Right cardiac atrium (tissue), 5 donors: ENCODE measurements at regions not wholly inside any gene's neighbourhood (a gene's known extent, or its start where the extent isn't known, plus 50 kb on each side); places are given as distances from the start of the nearest gene placed in this dataset.

Experiments used
- ATAC-seq, 2 donors: fragments of 200-7000 bp; cut with Tn5 transposase; one replicate each; pipeline versions ENCODE4 v1.8.0 to v1.9.1; 2020; ENCODE audit warnings: moderate library complexity in 2 of 2, mild to moderate bottlenecking in 1 of 2
- DNase-seq, 3 donors: peaks; one replicate each; pipeline ENCODE4 v3.0.0-alpha.2; 2020
- H3K27ac ChIP-seq: one replicate; pipeline ENCODE4 v1.5.1; 2013; ENCODE audit warnings: mild to moderate bottlenecking, low read length, control low read depth, moderate library complexity
- H3K27me3 ChIP-seq: one replicate; pipeline ENCODE4 v1.6.1; 2013; ENCODE audit not compliant: control insufficient read depth, insufficient read depth
- H3K4me1 ChIP-seq: one replicate; pipeline ENCODE4 v1.6.1; 2013; ENCODE audit warnings: low read length; ENCODE audit not compliant: control insufficient read depth, insufficient read depth
- H3K4me3 ChIP-seq: one replicate; pipeline ENCODE4 v1.5.1; 2013; ENCODE audit warnings: low read length, control low read depth
- H3K9me3 ChIP-seq: one replicate; pipeline ENCODE4 v1.6.1; 2013; ENCODE audit warnings: low read length; ENCODE audit not compliant: control insufficient read depth
- WGBS: extraction: QIAGEN DNeasy Blood & Tissue Kit; methylation state at CpG from one replicate; pipeline ENCODE4 v1.1.7; 2013; 5-methylcytosine and 5-hydroxymethylcytosine counted together
- intact Hi-C, 4 donors: fragments of 100-400 bp; cut with DNase I; formaldehyde crosslinking; loops; one replicate each; pipeline versions ENCODE4 v1.11.0 to v1.14.0; 2022 to 2023
- donor health status: healthy with polysubstance abuse.
- donor health status: DM: no; HTN: yes; CAD: no.
- donor health status: DM: no; HTN: no; CAD: no.
- donor health status: DM: no; HTN: yes; CAD: no; lungs with severe emphysema.
- donor health status: DM: yes; HTN: yes; CAD: no.

GRCh38 chr6:51462896-51463295, 624.5 kb downstream of the PKHD1 start:
- Histone ChIP-seq H3K9me3 (no peaks in the 10 kb centered on the region), H3K4me3 (no peak overlapping the region), H3K4me1 (no peaks in the 10 kb centered on the region), H3K27me3 (no peaks in the 10 kb centered on the region), H3K27ac (no peak overlapping the region)
- no peak for ATAC-seq
- intact Hi-C loops = no loop called here
- no peak for DNase-seq

GRCh38 chr6:51463321-51463720, 624.1 kb downstream of the PKHD1 start:
- Histone ChIP-seq H3K27me3 (no peaks in the 10 kb centered on the region), H3K4me1 (no peaks in the 10 kb centered on the region), H3K4me3 (no peak overlapping the region), H3K9me3 (no peaks in the 10 kb centered on the region), H3K27ac (no peak overlapping the region)
- intact Hi-C loops = no loop called here
- no peak for DNase-seq
- ATAC-seq = no peak
- WGBS = 84% methylated on average over 2 of the region's 2 CpGs

DNA sequence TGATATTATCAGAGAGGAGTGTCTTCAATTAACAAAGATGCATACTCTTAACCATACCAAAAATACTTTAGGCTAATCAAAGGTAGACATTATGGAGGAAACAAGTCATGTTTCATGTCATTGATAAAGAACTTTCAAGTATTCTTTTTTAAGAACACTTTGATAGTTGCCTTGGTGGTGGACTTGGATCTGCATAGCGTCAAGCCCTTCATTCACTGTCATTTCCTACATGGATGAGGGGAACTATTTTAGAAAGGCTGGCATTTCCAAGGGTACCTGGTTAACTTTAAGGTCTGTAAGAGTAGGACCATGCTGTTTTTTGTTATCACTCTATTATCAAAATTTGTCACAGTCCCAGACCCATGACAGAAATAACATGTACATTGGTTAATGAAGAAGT, 622.5 kb downstream of the PKHD1 start:
- no peak for ATAC-seq
- no peak for DNase-seq
- no peak overlapping the region for H3K27ac ChIP-seq
- no peaks in the 10 kb centered on the region for H3K4me1 ChIP-seq
- intact Hi-C loops = no loop called here
- no peaks in the 10 kb centered on the region for H3K27me3 ChIP-seq
- H3K9me3 ChIP-seq = no peaks in the 10 kb centered on the region
- H3K4me3 ChIP-seq = no peak overlapping the region
- 70% methylated on average over 1 of the region's 1 CpG for WGBS

GRCh38 chr6:51466427-51466826, 621.0 kb downstream of the PKHD1 start:
- Histone ChIP-seq H3K27ac (no peak overlapping the region), H3K9me3 (no peaks in the 10 kb centered on the region), H3K27me3 (no peaks in the 10 kb centered on the region), H3K4me3 (no peak overlapping the region), H3K4me1 (no peaks in the 10 kb centered on the region)
- intact Hi-C loops = no loop called here
- DNase-seq = no peak
- no peak for ATAC-seq
- 67% methylated on average over 9 of the region's 9 CpGs for WGBS

DNA sequence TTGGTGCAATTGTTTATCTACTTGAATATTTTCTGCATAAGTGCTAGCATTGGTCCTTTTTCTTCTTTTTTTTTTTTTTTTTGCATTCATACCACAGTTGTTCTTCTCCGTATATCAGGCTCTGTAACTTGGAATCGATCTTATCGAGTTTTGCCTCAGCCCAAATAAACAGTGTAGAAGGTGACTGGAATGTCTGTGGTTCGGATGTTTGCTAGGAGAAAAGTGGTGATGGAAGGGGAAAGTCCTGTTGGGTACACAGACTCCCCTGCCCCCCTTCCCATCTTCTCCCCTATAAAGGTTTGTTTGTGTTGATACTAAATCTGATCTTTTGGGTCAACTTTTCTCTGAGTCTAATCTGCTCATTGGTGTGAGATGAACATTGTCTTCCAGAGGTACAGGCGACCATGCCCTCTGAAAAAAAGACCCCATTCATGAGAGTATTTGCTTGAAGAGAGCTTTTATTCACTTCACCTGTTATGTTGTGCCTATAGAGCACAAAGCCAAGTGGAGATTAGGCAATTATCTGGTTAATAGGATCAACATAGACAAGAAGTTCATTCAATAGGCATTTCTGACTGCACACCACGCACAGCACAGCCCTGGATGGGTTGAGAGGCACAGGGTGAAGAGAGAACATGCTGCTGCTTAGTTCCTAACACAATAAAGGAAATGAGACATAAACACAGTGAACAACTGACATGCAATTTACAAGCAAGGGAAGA, 620.0 kb downstream of the PKHD1 start:
- Histone ChIP-seq H3K4me1 (no peaks in the 10 kb centered on the region), H3K9me3 (no peaks in the 10 kb centered on the region), H3K27me3 (no peaks in the 10 kb centered on the region), H3K27ac (no peak overlapping the region), H3K4me3 (no peak overlapping the region)
- ATAC-seq (no peak), DNase-seq (no peak)
- WGBS = 53% methylated on average over 6 of the region's 6 CpGs
- intact Hi-C loops = no loop called here

DNA sequence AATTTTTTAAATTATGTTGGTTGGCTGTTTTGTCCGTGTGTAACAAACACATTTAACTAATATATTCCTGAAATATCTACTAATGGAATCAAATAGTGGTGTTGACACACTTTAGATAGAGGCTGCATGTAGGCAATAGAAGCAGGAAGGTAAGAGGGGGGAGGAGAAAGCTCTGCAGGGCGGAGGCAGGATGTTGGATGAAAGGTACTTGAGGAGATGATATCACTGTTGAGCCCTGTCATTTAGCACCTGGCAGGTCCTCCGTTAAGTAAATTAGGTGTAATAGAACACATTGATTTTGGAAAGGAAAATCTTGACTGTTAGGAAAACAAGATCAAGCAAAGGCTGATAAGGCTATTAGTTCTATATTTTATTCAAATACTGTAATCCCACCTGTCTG, 618.7 kb downstream of the PKHD1 start:
- ATAC-seq = no peak
- Histone ChIP-seq H3K27ac (no peak overlapping the region), H3K27me3 (no peaks in the 10 kb centered on the region), H3K4me3 (no peak overlapping the region), H3K4me1 (no peaks in the 10 kb centered on the region), H3K9me3 (no peaks in the 10 kb centered on the region)
- intact Hi-C loops = no loop called here
- DNase-seq = no peak
- 66% methylated on average over 3 of the region's 3 CpGs for WGBS

DNA sequence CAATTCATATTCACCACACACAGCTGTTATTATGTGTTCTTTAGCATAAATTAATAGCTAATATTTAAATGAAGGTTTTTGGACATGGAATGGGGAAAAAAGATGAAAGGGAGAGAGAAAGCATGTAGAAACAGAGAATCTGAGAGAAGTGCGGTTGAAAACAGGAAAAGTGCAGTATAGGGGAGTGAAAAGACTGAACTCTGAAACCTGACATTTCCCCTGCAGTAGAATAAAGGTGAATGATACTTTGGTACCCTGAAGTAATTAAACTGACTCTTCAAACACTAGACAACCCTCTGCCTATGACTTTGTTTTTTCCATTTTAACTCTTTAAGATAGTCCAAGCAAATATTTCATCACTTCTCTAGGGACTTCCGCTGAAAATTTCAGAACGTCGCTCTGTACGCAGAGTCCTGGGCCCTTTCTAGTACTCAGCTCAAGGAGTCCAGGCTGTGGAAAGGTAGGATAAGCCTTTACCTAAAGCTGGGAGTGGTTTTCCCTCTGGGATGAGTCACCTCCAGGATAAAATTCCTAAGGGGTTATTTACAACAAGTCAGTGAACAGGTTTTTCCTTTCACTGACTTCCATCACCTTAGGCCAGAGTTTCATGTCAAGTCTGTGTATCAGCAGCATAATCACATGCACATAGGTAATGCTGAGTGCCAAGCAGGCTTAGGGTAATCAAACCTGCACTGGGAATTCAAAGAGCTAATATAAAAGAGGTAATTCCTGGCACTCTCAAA, 614.5 kb downstream of the PKHD1 start:
- no peak for DNase-seq
- no peak overlapping the region for H3K27ac ChIP-seq
- H3K4me1 ChIP-seq = no peaks in the 10 kb centered on the region
- H3K27me3 ChIP-seq = no peaks in the 10 kb centered on the region
- no peaks in the 10 kb centered on the region for H3K9me3 ChIP-seq
- intact Hi-C loops = no loop called here
- 79% methylated on average over 5 of the region's 5 CpGs for WGBS
- ATAC-seq = no peak
- no peak overlapping the region for H3K4me3 ChIP-seq

DNA sequence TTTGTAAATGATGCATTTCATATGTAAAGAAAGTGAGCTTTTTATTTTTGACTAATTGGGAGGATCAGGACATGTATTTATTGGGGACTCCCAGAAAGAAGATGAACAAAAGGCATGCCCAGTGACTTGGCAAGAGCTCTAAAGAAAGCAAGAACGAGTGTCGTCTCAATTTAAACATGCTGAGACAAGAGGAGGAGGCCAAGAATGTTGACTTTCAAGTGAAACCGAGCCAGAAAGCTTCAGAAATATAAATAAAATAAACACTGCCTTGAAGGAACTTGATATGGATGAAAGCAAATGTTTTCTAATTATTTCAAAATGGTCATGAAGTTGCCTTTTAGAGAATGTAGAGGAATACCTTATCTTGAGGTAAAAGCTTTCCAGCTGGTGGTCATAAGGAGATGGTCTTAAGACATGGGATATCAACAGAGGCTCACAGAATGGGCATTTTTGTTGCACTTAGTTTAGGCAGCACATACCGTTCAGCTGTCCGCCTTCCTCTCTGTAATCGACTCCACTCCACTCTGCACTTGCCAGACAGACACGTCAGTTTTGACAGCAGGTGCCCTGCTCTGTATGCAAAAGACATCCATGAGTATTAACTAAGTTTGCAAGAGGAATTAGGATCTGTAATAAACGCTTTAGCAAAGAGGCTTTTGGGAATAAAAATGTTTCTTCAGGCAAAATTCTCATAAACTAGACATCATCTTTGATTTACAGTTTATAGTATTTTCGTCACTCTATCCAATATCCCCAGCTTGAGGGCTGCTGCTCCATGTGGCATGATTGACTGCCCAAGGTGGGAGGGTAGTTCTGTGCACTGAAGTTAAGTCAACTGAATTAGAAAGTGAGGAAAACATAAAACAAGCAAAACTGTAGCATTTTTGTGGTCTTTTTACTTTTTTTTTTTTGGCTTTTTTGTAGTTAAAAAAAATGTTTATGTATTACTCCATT, 613.1 kb downstream of the PKHD1 start:
- DNase-seq = no peak
- no peak overlapping the region for H3K27ac ChIP-seq
- 53% methylated on average over 9 of the region's 9 CpGs for WGBS

GRCh38 chr6:51477711-51478311, 609.6 kb downstream of the PKHD1 start:
- ATAC-seq = no peak
- Histone ChIP-seq H3K9me3 (no peaks in the 10 kb centered on the region), H3K4me1 (no peaks in the 10 kb centered on the region), H3K4me3 (no peak overlapping the region), H3K27ac (no peak overlapping the region), H3K27me3 (no peaks in the 10 kb centered on the region)
- 74% methylated on average over 8 of the region's 8 CpGs for WGBS
- intact Hi-C loops = no loop called here
- no peak for DNase-seq

More for the DNA sequence above, 613.1 kb downstream of the PKHD1 start:
- no peak overlapping the region for H3K4me3 ChIP-seq
- no peaks in the 10 kb centered on the region for H3K4me1 ChIP-seq
- intact Hi-C loops = no loop called here
- no peaks in the 10 kb centered on the region for H3K27me3 ChIP-seq
- no peak for ATAC-seq
- no peaks in the 10 kb centered on the region for H3K9me3 ChIP-seq

DNA sequence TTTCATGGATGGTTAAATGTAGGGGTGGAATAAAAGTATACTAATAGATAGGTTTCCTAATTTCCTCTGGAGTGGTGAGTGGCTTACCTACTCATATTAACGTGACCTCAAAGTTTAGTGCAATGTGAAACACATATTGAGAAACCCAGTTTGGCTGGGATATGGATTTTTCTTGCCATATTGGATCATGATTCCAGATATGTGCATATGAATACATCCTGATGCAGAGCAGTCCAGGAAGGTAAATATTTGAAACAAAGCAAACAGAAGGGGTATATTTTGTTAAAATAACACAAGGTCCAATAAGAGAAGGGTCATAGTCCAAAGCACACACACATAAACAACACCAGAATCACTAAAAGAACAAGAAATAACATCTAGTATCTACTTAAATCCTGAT, 608.1 kb downstream of the PKHD1 start:
- Histone ChIP-seq H3K27me3 (no peaks in the 10 kb centered on the region), H3K4me1 (no peaks in the 10 kb centered on the region), H3K27ac (no peak overlapping the region), H3K9me3 (no peaks in the 10 kb centered on the region), H3K4me3 (no peak overlapping the region)
- intact Hi-C loops = no loop called here
- ATAC-seq (no peak), DNase-seq (no peak)
- 68% methylated on average over 1 of the region's 1 CpG for WGBS

- no peaks in the 10 kb centered on the region for H3K27me3 ChIP-seq
- WGBS = 79% methylated on average over 1 of the region's 1 CpG
- no peaks in the 10 kb centered on the region for H3K4me1 ChIP-seq
- H3K9me3 ChIP-seq = no peaks in the 10 kb centered on the region
- H3K4me3 ChIP-seq = no peak overlapping the region
- DNase-seq = no peak
- ATAC-seq = no peak
- H3K27ac ChIP-seq = no peak overlapping the region
- intact Hi-C loops = no loop called here
Observed at GRCh38 chr6:51480040-51480439, 607.4 kb downstream of the PKHD1 start.
